H9 (cell line): ENCODE measurements at regions not wholly inside any gene's neighbourhood (a gene's known extent, or its start where the extent isn't known, plus 50 kb on each side); places are given as distances from the start of the nearest gene placed in this dataset.

Experiments
- DNase-seq: peaks from one replicate; pipeline ENCODE4 v3.0.0-alpha.2; 2017
- H2AFZ ChIP-seq: one replicate; pipeline ENCODE4 v1.6.1; 2013; ENCODE audit warnings: mild to moderate bottlenecking, low read length, control low read depth, moderate library complexity
- H2AK5ac ChIP-seq: 2 replicates; pipeline ENCODE4 v1.6.1; 2013; ENCODE audit warnings: low read length, control low read depth, mixed read lengths; ENCODE audit not compliant: insufficient read length
- H2BK120ac ChIP-seq: one replicate; pipeline ENCODE4 v1.6.1; 2013; ENCODE audit warnings: low read depth, mild to moderate bottlenecking, low read length, control low read depth, inconsistent platforms; ENCODE audit not compliant: poor library complexity, severe bottlenecking
- H2BK12ac ChIP-seq: 2 replicates; pipeline ENCODE4 v1.6.1; 2013; ENCODE audit warnings: low read length, control low read depth, mixed read lengths, low read depth; ENCODE audit not compliant: insufficient read length
- H2BK15ac ChIP-seq: 2 replicates; pipeline ENCODE4 v1.6.1; 2013; ENCODE audit warnings: low read depth, low read length, control low read depth
- H2BK20ac ChIP-seq: one replicate; pipeline ENCODE4 v1.6.1; 2013; ENCODE audit warnings: low read depth, mild to moderate bottlenecking, low read length, control low read depth, inconsistent platforms; ENCODE audit not compliant: poor library complexity, severe bottlenecking
- H2BK5ac ChIP-seq: 2 replicates; pipeline ENCODE4 v1.6.1; 2013; ENCODE audit warnings: low read length, control low read depth, mixed read lengths; ENCODE audit not compliant: insufficient read length
- H3K14ac ChIP-seq: 2 replicates; pipeline ENCODE4 v1.6.1; 2013; ENCODE audit warnings: low read length, control low read depth; ENCODE audit not compliant: insufficient read depth
- H3K18ac ChIP-seq: 2 replicates; pipeline ENCODE4 v1.6.1; 2013; ENCODE audit warnings: low read depth, mild to moderate bottlenecking, mixed read lengths, low read length, control low read depth; ENCODE audit not compliant: insufficient read length
- H3K23ac ChIP-seq: 2 replicates; pipeline ENCODE4 v1.6.1; 2013; ENCODE audit warnings: low read length, control low read depth, mixed read lengths, low read depth; ENCODE audit not compliant: insufficient read length
- H3K23me2 ChIP-seq: 2 replicates; pipeline ENCODE4 v1.6.1; 2013; ENCODE audit warnings: low read depth, mild to moderate bottlenecking, mixed read lengths, low read length, control low read depth; ENCODE audit not compliant: insufficient read length, poor library complexity, severe bottlenecking
- H3K27ac ChIP-seq: 2 replicates; pipeline ENCODE4 v1.5.1; 2013; ENCODE audit warnings: low read length, control low read depth, mixed read lengths, low read depth; ENCODE audit not compliant: insufficient read length
- H3K27me3 ChIP-seq: 2 replicates; pipeline ENCODE4 v1.6.1; 2013; ENCODE audit warnings: low read length, control low read depth, inconsistent platforms; ENCODE audit not compliant: insufficient read depth
- H3K4ac ChIP-seq: 2 replicates; pipeline ENCODE4 v1.6.1; 2013; ENCODE audit warnings: low read depth, mild to moderate bottlenecking, control low read depth, inconsistent platforms, low read length, moderate library complexity
- H3K4me1 ChIP-seq: 2 replicates; pipeline ENCODE4 v1.6.1; 2013; ENCODE audit warnings: low read length, control low read depth, inconsistent platforms; ENCODE audit not compliant: insufficient read depth
- H3K4me2 ChIP-seq: 2 replicates; pipeline ENCODE4 v1.6.1; 2013; ENCODE audit warnings: low read length, control low read depth, mixed read lengths; ENCODE audit not compliant: insufficient read length, insufficient read depth
- H3K56ac ChIP-seq: 2 replicates; pipeline ENCODE4 v1.6.1; 2013; ENCODE audit warnings: low read depth, mild to moderate bottlenecking, mixed read lengths, low read length, control low read depth; ENCODE audit not compliant: insufficient read length
- H3K79me1 ChIP-seq: 2 replicates; pipeline ENCODE4 v1.6.1; 2013; ENCODE audit warnings: low read depth, mild to moderate bottlenecking, moderate library complexity, low read length, control low read depth, inconsistent platforms; ENCODE audit not compliant: insufficient read depth, poor library complexity, severe bottlenecking
- H3K79me2 ChIP-seq: 2 replicates; pipeline ENCODE4 v1.6.1; 2013; ENCODE audit warnings: low read length, control low read depth, inconsistent platforms; ENCODE audit not compliant: insufficient read depth
- H3K9ac ChIP-seq: 2 replicates; pipeline ENCODE4 v1.6.1; 2013; ENCODE audit warnings: low read length, control low read depth, mixed read lengths; ENCODE audit not compliant: insufficient read length; ENCODE audit errors: extremely low read depth
- H3K9me3 ChIP-seq: one replicate; pipeline ENCODE4 v1.6.1; 2013; ENCODE audit warnings: low read depth, low read length, inconsistent platforms; ENCODE audit not compliant: control insufficient read depth
- H3T11ph ChIP-seq: one replicate; pipeline ENCODE4 v1.6.1; 2013; ENCODE audit warnings: mild to moderate bottlenecking, low read length, control low read depth, inconsistent platforms
- H4K20me1 ChIP-seq: one replicate; pipeline ENCODE4 v1.6.1; 2013; ENCODE audit not compliant: control insufficient read depth, insufficient read length, insufficient read depth
- H4K5ac ChIP-seq: 2 replicates; pipeline ENCODE4 v1.6.1; 2013; ENCODE audit warnings: low read depth, mild to moderate bottlenecking, mixed read lengths, low read length, control low read depth; ENCODE audit not compliant: insufficient read length
- H4K8ac ChIP-seq: replicated peaks from 2 replicates; pipeline ENCODE4 v1.6.1; 2013; ENCODE audit warnings: low read length, control low read depth, mixed read lengths, low read depth; ENCODE audit not compliant: insufficient read length
- H4K91ac ChIP-seq: 2 replicates; pipeline ENCODE4 v1.6.1; 2013; ENCODE audit warnings: low read depth, mild to moderate bottlenecking, moderate library complexity, mixed read lengths, low read length, control low read depth; ENCODE audit not compliant: insufficient read length
- H3K27ac Mint-ChIP-seq, 3 experiments: 2 replicates in 2 of 3; 3 replicates in 1 of 3; pipeline ENCODE4 v1.8.0; 2020 to 2021; ENCODE audit warnings: mixed read lengths in 3 of 3, mild to moderate bottlenecking in 1 of 3, moderate library complexity in 1 of 3
- H3K27me3 Mint-ChIP-seq: 2 replicates; pipeline ENCODE4 v1.8.0; 2021; ENCODE audit warnings: low read depth, mild to moderate bottlenecking, moderate library complexity, mixed read lengths
- H3K36me3 Mint-ChIP-seq, 3 experiments: 2 replicates in 2 of 3; 3 replicates in 1 of 3; pipeline ENCODE4 v1.8.0; 2020 to 2021; ENCODE audit warnings: low read depth in 3 of 3, mixed read lengths in 3 of 3; ENCODE audit not compliant: insufficient read depth in 1 of 3
- H3K4me1 Mint-ChIP-seq, 2 experiments: 2 replicates each; pipeline ENCODE4 v1.8.0; 2020; ENCODE audit warnings: mixed read lengths in 2 of 2
- H3K4me3 Mint-ChIP-seq, 2 experiments: 2 replicates in 1 of 2; 3 replicates in 1 of 2; pipeline ENCODE4 v1.8.0; 2020 to 2021; ENCODE audit warnings: mild to moderate bottlenecking in 2 of 2, mixed read lengths in 2 of 2, moderate library complexity in 1 of 2
- H3K9me3 Mint-ChIP-seq, 2 experiments: 2 replicates in 1 of 2; 3 replicates in 1 of 2; pipeline ENCODE4 v1.8.0; 2020; ENCODE audit warnings: mild to moderate bottlenecking in 2 of 2, mixed read lengths in 2 of 2, moderate library complexity in 1 of 2
- WGBS: extraction: QIAGEN DNeasy Blood & Tissue Kit; methylation state at CpG from one replicate; pipeline ENCODE4 v1.1.7; 2013; ENCODE audit warnings: missing lambda C conversion rate, low lambda C conversion rate, mixed read lengths; ENCODE audit not compliant: insufficient read length; ENCODE audit errors: extremely low coverage; 5-methylcytosine and 5-hydroxymethylcytosine counted together
- TF ChIP-seq, protein P1 (sequence below): fragments of 200-600 bp; sonication (generic); conservative IDR thresholded peaks from 3 replicates; pipeline ENCODE4 v1.8.0; 2021; ENCODE audit warnings: antibody characterized with exemption, mild to moderate bottlenecking

DNA sequence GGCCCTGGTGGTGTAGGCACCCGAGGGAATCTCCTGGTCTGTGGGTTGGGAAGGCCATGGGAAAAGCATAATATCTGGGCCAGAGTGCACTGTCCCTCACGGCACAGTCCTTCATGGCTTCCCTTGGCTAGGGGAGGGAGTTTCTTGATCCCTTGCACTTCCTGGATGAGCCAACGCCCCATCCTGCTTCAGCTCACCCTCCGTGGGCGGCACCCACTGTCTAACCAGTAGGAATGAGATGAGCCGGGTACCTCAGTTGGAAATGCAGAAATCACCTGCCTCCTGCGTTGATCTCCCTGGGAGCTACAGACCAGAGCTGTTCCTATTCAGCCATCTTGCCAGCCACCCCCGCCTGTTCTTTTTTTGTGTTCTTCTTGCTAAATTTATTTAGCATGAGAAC, 134.4 kb downstream of the LEPR start:
- no CpG with 5 or more reads among the region's 8 CpGs for WGBS
- H3K9me3 Mint-ChIP-seq: peaks cover 0 to 7% of the 10 kb centered on the region in 2 experiments; a peak in 3 of 5 replicates
- Histone ChIP-seq H3K9me3 (no peaks in the 10 kb centered on the region), H2BK120ac (no peak overlapping the region), H3T11ph (no peak overlapping the region), H3K9ac (no peak overlapping the region), H2AK5ac (no peak overlapping the region), H4K91ac (no peak overlapping the region), H2BK5ac (no peak overlapping the region), H3K27me3 (no peaks in the 10 kb centered on the region), H3K27ac (no peak overlapping the region), H3K4ac (no peak overlapping the region), H3K79me1 (no peaks in the 10 kb centered on the region), H4K5ac (no peak overlapping the region), H2AFZ (no peak overlapping the region), H3K4me2 (no peak overlapping the region), H3K23ac (no peak overlapping the region), H3K14ac (no peak overlapping the region), H3K23me2 (no peaks in the 10 kb centered on the region), H2BK20ac (no peak overlapping the region), H4K20me1 (no peaks in the 10 kb centered on the region), H2BK12ac (no peak overlapping the region), H4K8ac (no peak overlapping the region), H3K79me2 (no peaks in the 10 kb centered on the region), H2BK15ac (no peak overlapping the region), H3K56ac (no peak overlapping the region), H3K18ac (no peak overlapping the region), H3K4me1 (no peaks in the 10 kb centered on the region)
- no peak overlapping the region; a peak in 1 of 7 replicates for H3K27ac Mint-ChIP-seq
- H3K27me3 Mint-ChIP-seq: peaks cover 26% of the 10 kb centered on the region
- H3K36me3 Mint-ChIP-seq: peaks cover 0 to 4% (median 0%) of the 10 kb centered on the region in 3 experiments; a peak in 1 of 7 replicates
- TF ChIP-seq, protein P1, sequence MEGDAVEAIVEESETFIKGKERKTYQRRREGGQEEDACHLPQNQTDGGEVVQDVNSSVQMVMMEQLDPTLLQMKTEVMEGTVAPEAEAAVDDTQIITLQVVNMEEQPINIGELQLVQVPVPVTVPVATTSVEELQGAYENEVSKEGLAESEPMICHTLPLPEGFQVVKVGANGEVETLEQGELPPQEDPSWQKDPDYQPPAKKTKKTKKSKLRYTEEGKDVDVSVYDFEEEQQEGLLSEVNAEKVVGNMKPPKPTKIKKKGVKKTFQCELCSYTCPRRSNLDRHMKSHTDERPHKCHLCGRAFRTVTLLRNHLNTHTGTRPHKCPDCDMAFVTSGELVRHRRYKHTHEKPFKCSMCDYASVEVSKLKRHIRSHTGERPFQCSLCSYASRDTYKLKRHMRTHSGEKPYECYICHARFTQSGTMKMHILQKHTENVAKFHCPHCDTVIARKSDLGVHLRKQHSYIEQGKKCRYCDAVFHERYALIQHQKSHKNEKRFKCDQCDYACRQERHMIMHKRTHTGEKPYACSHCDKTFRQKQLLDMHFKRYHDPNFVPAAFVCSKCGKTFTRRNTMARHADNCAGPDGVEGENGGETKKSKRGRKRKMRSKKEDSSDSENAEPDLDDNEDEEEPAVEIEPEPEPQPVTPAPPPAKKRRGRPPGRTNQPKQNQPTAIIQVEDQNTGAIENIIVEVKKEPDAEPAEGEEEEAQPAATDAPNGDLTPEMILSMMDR: no peak
- no peak for DNase-seq
- H3K4me1 Mint-ChIP-seq: peaks cover 21 to 25% of the 10 kb centered on the region in 2 experiments
- no peak overlapping the region for H3K4me3 Mint-ChIP-seq
